Inflammatory macrophage treated with lipopolysaccharide for 4 hours (primary cell): ENCODE measurements at regions not wholly inside any gene's neighbourhood (a gene's known extent, or its start where the extent isn't known, plus 50 kb on each side); places are given as distances from the start of the nearest gene placed in this dataset.
"Not testable (repeated sequence)": the region's sequence is repeated elsewhere in the genome, so short reads cannot be mapped to it uniquely, and the experiment has no call there.

ENCODE experiments used
- DNase-seq: peaks from one replicate; pipeline ENCODE4 v3.0.0-alpha.2; 2020

DNA sequence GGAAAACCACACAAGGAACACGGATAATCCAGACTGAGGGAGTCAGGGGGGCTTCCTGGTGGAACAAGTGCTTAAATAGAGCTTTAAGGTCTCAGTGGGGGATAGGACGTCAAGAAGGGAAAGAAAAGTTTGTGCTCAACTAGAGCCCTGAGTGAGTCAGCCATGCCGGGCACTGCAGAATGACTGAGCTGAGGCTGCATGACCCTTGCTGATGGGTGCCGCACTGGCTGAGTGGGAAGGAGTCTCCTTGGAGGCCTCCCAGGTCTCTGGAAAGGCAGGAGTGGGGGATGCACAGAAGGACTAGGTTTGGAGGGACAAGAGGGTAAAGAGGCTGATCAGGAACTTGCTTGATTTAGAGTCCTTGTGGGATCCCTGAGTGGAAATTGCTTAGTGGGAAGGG, 150.3 kb downstream of the RPLP1 start:
- no peak for DNase-seq

- no peak for DNase-seq
Measured at GRCh38 chr15:69603369-69604071, 150.9 kb downstream of the RPLP1 start.

- no peak for DNase-seq
Measured at GRCh38 chr15:69604072-69604411, 151.4 kb downstream of the RPLP1 start.

DNA sequence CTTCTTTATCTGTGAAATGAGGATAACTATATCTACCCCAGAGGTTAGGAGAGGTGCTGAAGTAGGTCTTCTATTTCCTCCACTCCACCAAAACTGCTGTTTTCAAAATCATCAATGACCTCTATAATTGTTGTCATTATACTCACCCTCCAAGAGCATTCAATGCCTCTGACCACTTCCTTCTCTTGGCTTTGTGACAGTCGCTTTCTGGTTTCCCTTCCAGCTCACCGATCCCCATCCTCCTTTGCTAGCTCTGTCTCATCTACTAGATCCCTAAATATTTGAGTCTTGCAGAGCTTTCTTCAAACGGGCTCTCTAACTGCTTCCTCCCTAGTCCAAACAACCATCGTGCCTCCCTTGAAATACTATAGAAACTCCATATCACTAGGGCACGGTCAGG, 153.5 kb downstream of the RPLP1 start:
- peak; percentile 26 for DNase-seq

GRCh38 chr15:69606921-69607500, 154.4 kb downstream of the RPLP1 start:
- DNase-seq: peak; percentile 29

- no peak for DNase-seq
Measured at GRCh38 chr15:69608661-69609060, 156.0 kb downstream of the RPLP1 start.

DNA sequence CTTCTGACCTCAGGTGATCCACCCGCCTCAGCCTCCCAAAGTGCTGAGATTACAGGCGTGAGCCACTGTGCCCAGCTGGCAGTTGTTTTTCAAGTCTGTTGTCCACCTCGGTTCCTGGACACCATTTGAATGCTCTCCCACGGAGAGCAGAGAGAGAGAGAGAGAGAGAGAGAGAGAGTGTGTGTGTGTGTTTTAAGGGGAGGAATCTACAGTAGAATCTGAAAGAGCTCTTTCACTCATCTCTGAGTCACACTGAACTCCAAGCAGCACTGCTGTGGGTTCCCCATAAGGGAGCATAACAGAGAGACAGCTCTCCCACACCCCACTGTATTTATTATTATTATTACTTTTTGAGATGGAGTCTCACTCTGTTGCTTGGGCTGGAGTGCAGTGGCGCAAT, 156.6 kb downstream of the RPLP1 start:
- peak; percentile 78 for DNase-seq

- no peak for DNase-seq
Measured at GRCh38 chr15:69609776-69610175, 157.2 kb downstream of the RPLP1 start.

- peak; percentile 86 for DNase-seq
Measured at GRCh38 chr15:69610277-69610676, 157.7 kb downstream of the RPLP1 start.

- no peak for DNase-seq
Measured at GRCh38 chr15:69610858-69611257, 158.2 kb downstream of the RPLP1 start.

- no peak for DNase-seq
Measured at GRCh38 chr15:69612112-69612511, 159.5 kb downstream of the RPLP1 start.

GRCh38 chr15:69613182-69613581, 160.6 kb downstream of the RPLP1 start:
- DNase-seq: no peak

- DNase-seq: no peak
Measured at GRCh38 chr15:69613988-69614387, 161.4 kb downstream of the RPLP1 start.

DNA sequence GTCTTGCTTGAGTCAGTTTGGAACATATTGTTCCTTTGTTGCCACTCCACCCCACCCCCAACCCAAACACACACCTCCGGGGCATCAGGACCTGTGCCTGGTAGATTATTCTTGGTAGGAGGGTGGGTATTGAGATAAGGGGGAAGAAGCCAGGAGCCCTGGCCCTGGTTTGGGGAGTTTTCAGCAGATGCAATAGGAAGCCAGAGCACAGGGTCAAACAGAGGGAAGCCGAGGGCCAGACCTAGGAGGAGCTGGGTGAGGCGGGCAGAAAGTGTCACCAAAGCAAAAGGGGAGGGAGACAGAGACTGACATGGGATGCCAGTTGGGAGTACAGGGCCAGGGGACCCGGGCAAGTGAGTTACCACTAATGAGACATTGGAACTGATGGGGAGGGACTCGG, 163.1 kb downstream of the RPLP1 start:
- DNase-seq: no peak

DNA sequence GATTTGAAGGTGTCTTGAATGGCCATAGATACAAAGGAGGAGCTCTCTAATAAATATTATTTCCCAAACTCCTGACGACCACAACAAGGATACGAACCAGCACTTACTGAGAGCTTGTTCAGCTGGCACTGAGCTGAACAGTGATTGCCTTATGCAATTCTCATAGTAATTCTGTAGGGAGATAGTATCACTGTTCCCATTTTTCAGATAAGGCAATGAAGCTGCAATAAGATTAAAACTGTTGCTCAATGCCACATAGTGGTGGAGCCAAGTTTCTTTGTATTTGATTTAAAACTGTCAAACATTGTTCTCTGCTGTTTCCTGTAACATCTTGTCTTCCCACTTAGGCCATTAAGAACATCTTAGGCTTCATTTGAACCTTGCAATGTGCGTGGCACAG, 163.9 kb downstream of the RPLP1 start:
- no peak for DNase-seq

- DNase-seq: not testable (repeated sequence)
Measured at GRCh38 chr15:69617144-69617543, 164.5 kb downstream of the RPLP1 start.

DNA sequence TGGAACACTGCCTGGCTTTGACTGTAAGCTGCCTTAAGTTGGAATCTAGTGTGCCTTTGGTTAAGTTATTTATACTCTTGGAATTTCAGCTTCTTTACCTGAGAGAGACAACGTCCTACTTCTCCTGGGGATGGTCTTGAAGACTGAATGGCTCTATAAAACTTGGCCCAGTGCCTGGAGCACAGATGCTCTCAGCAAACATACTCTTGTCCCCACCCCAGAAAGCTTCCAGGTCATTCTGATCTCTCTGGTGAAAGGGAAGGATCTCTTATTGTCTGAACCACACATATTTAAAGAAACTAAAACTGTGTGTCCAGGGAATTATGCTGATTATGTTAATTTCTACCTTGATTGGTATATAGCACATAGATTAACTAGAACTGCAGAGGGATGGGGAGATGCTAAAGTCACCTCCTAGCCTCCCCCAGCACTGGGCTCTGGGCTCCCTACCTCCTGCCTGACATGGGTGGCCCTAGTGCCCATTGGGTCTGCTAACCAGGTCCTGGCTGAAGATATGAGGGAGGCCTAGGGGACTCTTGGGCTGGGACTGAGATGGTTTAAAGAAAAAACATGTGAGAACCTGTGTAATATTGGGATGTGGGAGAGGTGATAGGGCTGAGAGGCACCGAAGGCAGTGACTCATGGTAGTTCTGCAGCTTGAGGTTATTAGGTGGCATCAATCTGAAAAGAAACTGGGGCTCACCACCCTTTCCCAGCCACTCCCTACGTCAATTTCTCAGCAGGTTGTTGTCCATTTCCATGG, 171.0 kb downstream of the RPLP1 start:
- DNase-seq: no peak

- DNase-seq: no peak
Measured at GRCh38 chr15:69624155-69624520, 171.5 kb downstream of the RPLP1 start.

DNA sequence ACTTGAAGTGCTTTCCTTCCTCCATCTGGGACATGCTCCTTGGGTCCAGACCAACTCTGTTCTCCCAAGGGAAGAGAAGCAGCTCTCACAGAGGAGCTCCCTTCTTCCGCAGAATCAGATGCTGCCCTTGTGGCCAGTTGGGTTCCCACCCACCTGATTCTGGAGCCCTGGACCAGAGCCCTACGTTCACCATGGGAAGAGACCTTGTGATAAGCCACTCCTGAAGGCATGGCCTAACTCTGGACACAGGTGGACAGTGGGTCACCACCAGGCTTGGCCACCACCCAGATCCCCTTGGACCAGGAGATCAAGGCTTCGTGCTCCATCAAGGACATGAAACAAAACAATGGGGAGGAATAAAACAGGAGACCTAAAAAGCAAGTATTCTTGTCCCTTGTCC, 172.2 kb downstream of the RPLP1 start:
- DNase-seq: no peak

DNA sequence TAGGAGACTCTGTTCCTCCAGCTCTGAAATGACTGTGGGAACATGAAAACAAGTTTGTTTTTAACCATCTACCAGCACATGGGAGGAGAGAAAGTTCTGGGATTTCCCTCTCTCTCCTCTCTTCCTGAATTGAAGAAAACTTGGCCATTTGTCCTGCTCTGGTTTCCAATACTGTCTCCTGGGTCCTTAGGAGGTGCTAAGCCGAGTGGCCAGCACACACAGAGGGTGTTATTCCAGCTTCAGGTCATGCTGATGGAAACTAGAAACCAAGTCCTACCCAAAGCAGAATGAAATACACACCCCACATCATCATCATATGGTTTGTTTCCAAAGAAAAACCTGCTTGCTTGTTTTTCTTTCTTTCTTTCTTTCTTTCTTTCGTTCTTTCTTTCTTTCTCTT, 172.7 kb downstream of the RPLP1 start:
- no peak for DNase-seq

DNA sequence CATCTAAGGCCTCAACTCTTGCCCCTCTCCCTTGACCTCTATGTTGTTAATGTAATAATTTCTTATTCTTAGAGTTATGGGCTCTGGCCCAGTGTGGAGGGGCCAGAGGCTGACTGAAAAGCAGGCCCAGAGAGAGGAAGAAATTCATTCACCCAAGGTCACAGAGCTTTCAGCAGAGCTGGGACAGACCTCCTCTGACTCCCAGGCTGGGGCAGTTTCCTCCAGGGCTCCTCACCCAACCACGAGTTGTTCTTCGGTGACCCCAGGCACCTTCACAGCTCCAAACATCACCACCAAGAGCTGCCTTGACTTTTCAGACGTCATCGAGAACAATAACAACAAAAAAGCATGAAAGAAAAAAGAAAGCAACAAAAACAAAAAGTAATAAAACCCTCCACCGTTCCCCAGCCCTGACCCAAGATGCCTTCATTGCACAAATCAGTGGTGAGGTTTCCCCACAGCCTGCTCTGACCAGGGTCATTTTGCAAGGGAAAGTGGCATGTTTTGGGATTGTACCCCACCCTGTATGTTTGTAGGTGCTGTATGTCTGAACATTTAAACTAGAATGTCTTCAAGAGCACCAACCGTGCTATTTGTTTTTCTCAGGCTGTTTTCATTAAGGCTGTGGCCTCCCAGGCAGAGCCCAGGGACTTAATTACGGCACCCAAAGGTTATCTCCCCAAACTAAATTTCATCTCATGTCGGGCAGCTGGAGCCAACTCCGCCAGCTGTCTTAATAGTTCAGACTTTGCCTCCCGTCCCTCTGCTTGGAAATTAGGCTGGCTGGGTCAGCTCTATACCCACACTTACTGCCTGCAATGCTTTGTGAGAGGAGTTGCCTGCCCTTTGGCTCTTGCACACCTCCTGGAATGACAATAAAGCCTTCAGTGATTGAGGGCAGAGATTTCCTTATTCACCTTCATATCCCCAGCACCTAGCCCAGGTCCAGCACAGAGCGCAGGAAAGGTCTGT, 173.8 kb downstream of the RPLP1 start:
- peak; percentile 36 for DNase-seq

DNA sequence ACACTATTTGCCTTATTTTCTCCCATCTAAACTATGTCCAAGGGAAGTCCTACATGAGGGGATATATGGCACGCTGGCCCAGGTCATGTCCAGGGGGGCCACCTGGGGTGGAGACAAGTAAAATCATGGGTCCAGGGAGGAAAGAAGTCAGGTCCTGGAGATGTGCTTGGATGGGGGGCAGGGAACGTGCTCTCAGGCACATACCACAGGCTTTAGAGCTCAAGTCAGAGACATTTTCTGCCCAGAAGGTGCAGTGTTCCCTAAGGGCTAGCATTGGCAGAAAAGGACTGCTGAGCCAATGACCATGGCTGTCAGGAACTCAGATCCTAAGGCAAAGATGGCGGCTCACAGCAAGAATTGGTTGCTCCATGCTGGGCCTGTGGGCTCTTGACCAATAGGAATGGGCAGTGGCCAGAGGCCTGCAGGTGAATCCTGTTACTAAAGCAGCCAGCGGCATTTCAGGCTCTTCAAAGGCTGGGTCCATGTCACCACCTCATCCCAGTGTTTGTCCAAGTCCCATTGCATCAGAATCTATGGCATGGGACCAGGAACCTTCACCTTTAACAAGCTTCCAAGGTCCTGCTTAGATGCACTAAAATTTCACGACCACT, 175.0 kb downstream of the RPLP1 start:
- DNase-seq: no peak
